ENCODE measurements at regions not wholly inside any gene's neighbourhood (a gene's known extent, or its start where the extent isn't known, plus 50 kb on each side); places are given as distances from the start of the nearest gene placed in this dataset.

GRCh38 chr11:129248618-129249017 is 56.5 kb upstream of the ARHGAP32 start (continued):
- TF ChIP-seq RNF2 (conservative IDR thresholded peaks at IDR 0.05; ENCODE audit: low read depth) (no peak), ZNF337 (CRISPR knock-in tag; IDR thresholded peaks at IDR 0.05; ENCODE audit: borderline replicate concordance, low read depth) (no peak), FOXA1 (IDR thresholded peaks at IDR 0.05) (0 out of 2 replicates have a peak, but pooled peaks have one; percentile 8), FOXA1 (CRISPR knock-in tag; IDR thresholded peaks at IDR 0.05) (peak; percentile 95), KAT2B (IDR thresholded peaks at IDR 0.05; ENCODE audit: borderline replicate concordance, low read depth, low read length) (no peak), ZNF329 (CRISPR knock-in tag; IDR thresholded peaks at IDR 0.05; ENCODE audit: low read depth) (no peak), ZBTB26 (CRISPR knock-in tag; IDR thresholded peaks at IDR 0.05; ENCODE audit: borderline replicate concordance) (no peak), SMAD3 (CRISPR knock-in tag; IDR thresholded peaks at IDR 0.05) (peak; percentile 49; the same call in 1 of the 2 replicates), MLLT10 (CRISPR knock-in tag; IDR thresholded peaks at IDR 0.05) (no peak), ZNF274 (CRISPR knock-in tag; IDR thresholded peaks at IDR 0.05) (no peak), THAP7 (CRISPR knock-in tag; IDR thresholded peaks at IDR 0.05) (no peak), NFYB (CRISPR knock-in tag; IDR thresholded peaks at IDR 0.05) (no peak), CBX2 (IDR thresholded peaks at IDR 0.05; ENCODE audit: low read depth, low read length) (no peak), CBX2 (CRISPR knock-in tag; IDR thresholded peaks at IDR 0.05; ENCODE audit: low read depth) (no peak), KAT8 (CRISPR knock-in tag; IDR thresholded peaks at IDR 0.05) (no peak), TERF1 (CRISPR knock-in tag; IDR thresholded peaks at IDR 0.05) (no peak), ZNF354B (CRISPR knock-in tag; IDR thresholded peaks at IDR 0.05) (no peak), SOX6 (IDR thresholded peaks at IDR 0.05) (no peak), SOX6 (CRISPR knock-in tag; IDR thresholded peaks at IDR 0.05) (peak; percentile 84), ZNF33A (CRISPR knock-in tag; IDR thresholded peaks at IDR 0.05; ENCODE audit: borderline replicate concordance) (no peak), ZNF569 (CRISPR knock-in tag; IDR thresholded peaks at IDR 0.05; ENCODE audit: borderline replicate concordance) (no peak), ZBTB38 (CRISPR knock-in tag; IDR thresholded peaks at IDR 0.05) (no peak), ZNF768 (CRISPR knock-in tag; IDR thresholded peaks at IDR 0.05) (no peak), ZNF547 (CRISPR knock-in tag; IDR thresholded peaks at IDR 0.05) (no peak), NFE2L1 (CRISPR knock-in tag; IDR thresholded peaks at IDR 0.05; ENCODE audit: borderline replicate concordance) (no peak), ZNF30 (CRISPR knock-in tag; IDR thresholded peaks at IDR 0.05) (no peak), THAP11 (CRISPR knock-in tag; IDR thresholded peaks at IDR 0.05) (no peak), TSC22D2 (CRISPR knock-in tag; IDR thresholded peaks at IDR 0.05; ENCODE audit: borderline replicate concordance) (no peak), ZNF549 (CRISPR knock-in tag; IDR thresholded peaks at IDR 0.05) (no peak), ZFP91 (CRISPR knock-in tag; IDR thresholded peaks at IDR 0.05; ENCODE audit: borderline replicate concordance) (no peak)

All from HepG2 (cell line).